GM23338 (cell line): ENCODE measurements at regions not wholly inside any gene's neighbourhood (a gene's known extent, or its start where the extent isn't known, plus 50 kb on each side); places are given as distances from the start of the nearest gene placed in this dataset.

ENCODE experiments used
- CREB1 ChIP-seq: fragments of 250-450 bp; sonication (Bioruptor Pico); IDR thresholded peaks from 2 replicates; pipeline ENCODE4 v1.5.0; 2020; ENCODE audit warnings: low read depth, mild to moderate bottlenecking, moderate library complexity
- CTCF ChIP-seq, 2 experiments: fragments of 200-600 bp in 1 of 2; sonication (generic) in 1 of 2; conservative IDR thresholded peaks; 2 replicates each; pipeline versions ENCODE4 v1.5.1 to v1.6.1; 2016 to 2017; ENCODE audit warnings: antibody characterized with exemption in 2 of 2, low read depth in 2 of 2, mild to moderate bottlenecking in 2 of 2, moderate library complexity in 1 of 2
- EZH2 ChIP-seq: fragments of 200-600 bp; sonication (generic); IDR thresholded peaks from one replicate; pipeline ENCODE4 v1.8.0; 2017; ENCODE audit warnings: antibody characterized with exemption, mild to moderate bottlenecking, low read depth; ENCODE audit not compliant: unreplicated experiment
- EZH2phosphoT487 ChIP-seq: fragments of 200-600 bp; sonication (generic); IDR thresholded peaks from one replicate; pipeline ENCODE4 v1.8.1; 2018; ENCODE audit warnings: antibody characterized with exemption; ENCODE audit not compliant: unreplicated experiment
- JUNB ChIP-seq: IDR thresholded peaks from one replicate; pipeline ENCODE4 v1.6.1; 2016; ENCODE audit warnings: antibody characterized with exemption; ENCODE audit not compliant: unreplicated experiment
- NANOG ChIP-seq: IDR thresholded peaks from 2 replicates; pipeline ENCODE4 v1.6.1; 2016; ENCODE audit warnings: antibody characterized with exemption, borderline replicate concordance
- POLR2AphosphoS5 ChIP-seq: IDR thresholded peaks from 2 replicates; pipeline ENCODE4 v1.6.1; 2016; ENCODE audit warnings: antibody characterized with exemption, low read depth
- STAT1 ChIP-seq: IDR thresholded peaks from one replicate; pipeline ENCODE4 v1.6.1; 2016; ENCODE audit warnings: antibody characterized with exemption; ENCODE audit not compliant: unreplicated experiment
- ZNF331 ChIP-seq: fragments of 250-450 bp; sonication (Bioruptor Pico); IDR thresholded peaks from 2 replicates; pipeline ENCODE4 v1.5.0; 2020; ENCODE audit warnings: low read depth, mild to moderate bottlenecking, moderate library complexity
- TF ChIP-seq, protein P1 (sequence below): IDR thresholded peaks from one replicate; pipeline ENCODE4 v1.6.1; 2018; ENCODE audit warnings: antibody characterized with exemption; ENCODE audit not compliant: unreplicated experiment
- TF ChIP-seq, protein P2 (sequence below): IDR thresholded peaks from 2 replicates; pipeline ENCODE4 v1.6.1; 2016; ENCODE audit warnings: antibody characterized with exemption

DNA sequence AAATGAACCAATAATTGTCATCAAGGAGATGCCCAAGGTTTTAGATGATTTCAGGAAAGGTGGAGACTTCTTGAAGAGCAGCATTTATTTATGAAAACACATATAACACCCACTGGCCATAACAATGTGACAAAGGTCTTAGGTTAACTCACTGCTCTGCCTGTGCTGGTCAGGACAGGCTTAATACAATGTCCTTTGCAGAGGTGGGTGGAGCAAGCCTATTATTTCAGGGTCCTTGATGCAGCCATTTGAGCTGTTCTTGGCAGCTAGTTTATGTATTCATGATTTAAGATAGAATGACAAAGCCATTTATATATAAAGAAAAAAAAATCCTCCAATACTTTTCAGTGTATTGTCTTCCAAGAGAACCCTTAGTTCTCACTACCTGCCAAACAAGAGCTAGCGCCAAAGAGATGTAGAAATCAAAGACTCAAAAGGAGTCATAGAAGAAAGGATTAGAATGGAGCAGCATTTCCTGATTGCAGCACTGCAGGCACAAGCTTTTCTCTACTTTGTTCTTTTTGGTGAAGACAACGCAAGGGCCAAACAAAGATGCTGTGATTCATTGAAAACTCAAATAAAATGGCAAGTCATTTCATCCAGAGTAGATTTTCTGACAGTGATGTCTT, 124.3 kb upstream of the TSHZ2 start:
- TF ChIP-seq CTCF (conservative IDR thresholded peaks at IDR 0.05; ENCODE audit: low read depth in 2 of 2) = no peak
- no peak for TF ChIP-seq POLR2AphosphoS5
- no peak for TF ChIP-seq EZH2phosphoT487
- no peak for TF ChIP-seq EZH2
- no peak for TF ChIP-seq CREB1 (CRISPR knock-in tag)
- no peak for TF ChIP-seq JUNB
- TF ChIP-seq, protein P1, sequence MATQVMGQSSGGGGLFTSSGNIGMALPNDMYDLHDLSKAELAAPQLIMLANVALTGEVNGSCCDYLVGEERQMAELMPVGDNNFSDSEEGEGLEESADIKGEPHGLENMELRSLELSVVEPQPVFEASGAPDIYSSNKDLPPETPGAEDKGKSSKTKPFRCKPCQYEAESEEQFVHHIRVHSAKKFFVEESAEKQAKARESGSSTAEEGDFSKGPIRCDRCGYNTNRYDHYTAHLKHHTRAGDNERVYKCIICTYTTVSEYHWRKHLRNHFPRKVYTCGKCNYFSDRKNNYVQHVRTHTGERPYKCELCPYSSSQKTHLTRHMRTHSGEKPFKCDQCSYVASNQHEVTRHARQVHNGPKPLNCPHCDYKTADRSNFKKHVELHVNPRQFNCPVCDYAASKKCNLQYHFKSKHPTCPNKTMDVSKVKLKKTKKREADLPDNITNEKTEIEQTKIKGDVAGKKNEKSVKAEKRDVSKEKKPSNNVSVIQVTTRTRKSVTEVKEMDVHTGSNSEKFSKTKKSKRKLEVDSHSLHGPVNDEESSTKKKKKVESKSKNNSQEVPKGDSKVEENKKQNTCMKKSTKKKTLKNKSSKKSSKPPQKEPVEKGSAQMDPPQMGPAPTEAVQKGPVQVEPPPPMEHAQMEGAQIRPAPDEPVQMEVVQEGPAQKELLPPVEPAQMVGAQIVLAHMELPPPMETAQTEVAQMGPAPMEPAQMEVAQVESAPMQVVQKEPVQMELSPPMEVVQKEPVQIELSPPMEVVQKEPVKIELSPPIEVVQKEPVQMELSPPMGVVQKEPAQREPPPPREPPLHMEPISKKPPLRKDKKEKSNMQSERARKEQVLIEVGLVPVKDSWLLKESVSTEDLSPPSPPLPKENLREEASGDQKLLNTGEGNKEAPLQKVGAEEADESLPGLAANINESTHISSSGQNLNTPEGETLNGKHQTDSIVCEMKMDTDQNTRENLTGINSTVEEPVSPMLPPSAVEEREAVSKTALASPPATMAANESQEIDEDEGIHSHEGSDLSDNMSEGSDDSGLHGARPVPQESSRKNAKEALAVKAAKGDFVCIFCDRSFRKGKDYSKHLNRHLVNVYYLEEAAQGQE = no peak
- TF ChIP-seq, protein P2, sequence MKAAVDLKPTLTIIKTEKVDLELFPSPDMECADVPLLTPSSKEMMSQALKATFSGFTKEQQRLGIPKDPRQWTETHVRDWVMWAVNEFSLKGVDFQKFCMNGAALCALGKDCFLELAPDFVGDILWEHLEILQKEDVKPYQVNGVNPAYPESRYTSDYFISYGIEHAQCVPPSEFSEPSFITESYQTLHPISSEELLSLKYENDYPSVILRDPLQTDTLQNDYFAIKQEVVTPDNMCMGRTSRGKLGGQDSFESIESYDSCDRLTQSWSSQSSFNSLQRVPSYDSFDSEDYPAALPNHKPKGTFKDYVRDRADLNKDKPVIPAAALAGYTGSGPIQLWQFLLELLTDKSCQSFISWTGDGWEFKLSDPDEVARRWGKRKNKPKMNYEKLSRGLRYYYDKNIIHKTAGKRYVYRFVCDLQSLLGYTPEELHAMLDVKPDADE = no peak
- TF ChIP-seq ZNF331 (CRISPR knock-in tag) = no peak
- TF ChIP-seq STAT1 = no peak
- no peak for TF ChIP-seq NANOG
